Stimulated activated CD8-positive, alpha-beta memory T cell treated with anti-CD3 and anti-CD28 coated beads, Interleukin-15, amount 100 ng/mL, for 4 hours (primary cell): ENCODE measurements at regions not wholly inside any gene's neighbourhood (a gene's known extent, or its start where the extent isn't known, plus 50 kb on each side); places are given as distances from the start of the nearest gene placed in this dataset.
"Not testable (repeated sequence)": the region's sequence is repeated elsewhere in the genome, so short reads cannot be mapped to it uniquely, and the experiment has no call there.

Experiments used
- DNase-seq, 2 donors: peaks; one replicate each; pipeline ENCODE4 v3.0.0-alpha.2; 2020; ENCODE audit warnings: low read depth in 2 of 2

- no peak for DNase-seq
These were observed 182.7 kb downstream of the ZFP64 start for GRCh38 chr20:52008874-52009273.

DNA sequence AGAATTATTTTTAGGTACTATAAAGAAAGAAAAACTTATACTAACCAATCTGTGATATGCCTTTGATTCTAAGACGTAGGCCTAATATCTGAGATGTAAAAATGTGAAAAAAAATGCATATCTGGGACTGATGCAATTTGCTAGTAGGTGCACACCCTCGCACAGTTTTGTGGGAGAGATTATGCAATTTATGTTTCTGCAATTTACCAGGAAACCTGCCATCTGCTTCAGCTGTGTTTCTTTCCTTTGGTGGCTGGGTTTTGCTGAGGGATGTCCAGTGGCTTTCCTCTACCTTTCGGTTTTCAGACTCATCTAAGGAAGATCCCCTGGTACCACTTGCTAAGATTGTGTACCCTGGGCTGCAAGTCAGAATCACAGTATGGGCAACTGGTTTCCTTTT, 186.9 kb downstream of the ZFP64 start:
- no peak for DNase-seq

DNA sequence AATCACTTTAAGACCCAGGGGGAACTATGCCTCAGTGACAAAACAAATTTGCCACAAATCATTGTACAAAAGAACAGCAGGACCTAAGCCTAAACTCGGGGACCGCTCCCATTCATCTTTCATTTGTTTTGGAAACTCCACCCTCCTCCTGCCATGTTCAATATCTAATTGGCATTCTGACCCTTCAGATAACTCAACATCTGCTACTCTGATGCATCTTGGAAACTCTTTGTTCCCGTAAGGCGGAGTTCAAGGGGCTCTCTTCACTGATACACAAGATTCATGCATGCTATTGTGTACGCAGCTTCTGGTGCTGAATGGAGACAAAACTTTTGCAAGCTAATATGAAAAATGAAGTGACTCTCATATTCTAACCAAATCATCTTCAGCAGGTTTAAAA, 187.6 kb downstream of the ZFP64 start:
- DNase-seq, result no peak

GRCh38 chr20:52003415-52003814, 188.2 kb downstream of the ZFP64 start:
- DNase-seq, result no peak

DNA sequence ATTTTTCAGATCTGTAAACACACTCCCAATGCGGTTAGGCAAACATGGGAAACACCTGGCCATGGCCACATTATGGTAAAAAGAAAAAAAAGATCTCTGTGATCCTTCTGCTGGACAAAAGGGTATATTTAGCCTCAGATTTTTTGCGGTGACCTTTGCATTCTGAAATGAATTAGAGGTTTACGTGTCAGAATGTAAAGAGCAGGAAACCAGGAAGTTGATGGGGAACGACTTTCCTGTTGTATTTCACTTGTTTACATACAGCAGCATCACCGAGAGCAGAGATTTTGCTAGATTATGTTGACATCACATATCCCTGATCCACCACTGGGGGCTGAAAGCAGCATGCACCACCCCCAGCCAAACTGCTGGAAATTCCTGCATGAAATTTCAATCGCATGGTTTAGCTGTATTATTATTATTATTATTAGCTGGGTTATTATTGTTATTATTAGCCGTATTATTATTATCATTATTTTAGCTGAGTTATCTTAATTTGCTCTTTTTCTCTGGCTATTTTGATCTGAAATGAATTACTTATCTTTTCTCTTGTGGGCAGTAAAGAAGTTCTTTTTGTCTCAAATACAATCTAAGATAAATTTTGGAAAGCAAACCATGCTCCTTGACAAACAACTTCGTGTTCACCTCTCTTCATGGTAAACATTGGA, 189.4 kb downstream of the ZFP64 start:
- no peak for DNase-seq

DNA sequence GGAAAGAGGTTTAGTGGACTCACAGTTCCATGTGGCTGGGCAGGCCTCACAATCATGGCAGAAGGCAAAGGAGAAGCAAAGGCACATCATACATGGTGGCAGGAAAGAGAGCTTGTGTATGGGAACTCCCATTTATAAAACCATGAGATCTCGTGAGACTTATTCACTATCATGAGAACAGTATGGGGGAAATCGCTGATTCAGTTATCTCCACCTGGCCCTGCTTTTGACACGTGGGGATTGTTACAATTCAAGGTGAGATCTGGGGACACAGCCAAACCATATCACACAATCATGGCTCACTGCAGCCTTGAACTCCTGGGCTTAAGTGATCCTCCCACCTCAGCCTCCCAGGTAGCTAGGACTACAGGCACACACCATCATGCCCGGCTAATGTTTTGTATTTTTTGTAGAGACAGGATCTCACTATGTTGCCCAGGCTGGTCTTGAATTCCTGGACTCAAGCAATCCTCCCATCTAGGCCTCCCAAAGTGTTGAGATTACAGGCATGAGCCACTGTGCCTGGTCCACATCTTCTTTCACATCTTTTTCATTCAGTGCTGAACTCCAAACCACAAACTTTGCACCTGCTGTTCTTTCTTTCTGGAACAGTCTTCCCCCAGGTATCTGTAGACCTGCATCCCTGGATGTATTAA, 194.2 kb downstream of the ZFP64 start:
- not testable (repeated sequence) for DNase-seq

- DNase-seq, result no peak
These were observed 193.2 kb upstream of the SALL4 start for GRCh38 chr20:51995551-51995951.

GRCh38 chr20:51994751-51995417, 192.6 kb upstream of the SALL4 start:
- DNase-seq, result no peak

GRCh38 chr20:51987812-51988211, 185.5 kb upstream of the SALL4 start:
- no peak for DNase-seq

DNA sequence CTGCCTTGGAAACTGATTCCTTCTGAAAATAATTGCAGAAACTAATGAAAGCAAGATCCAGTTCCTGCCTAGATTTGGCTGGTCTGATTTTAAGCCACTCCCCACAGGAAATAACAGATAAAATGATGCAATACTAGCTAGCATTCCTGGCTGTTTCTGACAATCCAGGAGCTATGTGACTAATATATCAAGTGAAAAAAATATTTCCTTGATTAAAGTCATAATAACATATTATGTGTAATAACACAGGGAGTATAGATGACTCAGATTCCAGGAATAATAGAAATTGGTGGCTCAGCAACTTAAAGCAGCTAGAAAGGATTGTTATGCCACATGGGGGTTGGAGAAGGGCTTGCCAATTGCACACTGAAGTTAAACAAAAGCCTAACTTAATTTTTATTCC, 182.7 kb upstream of the SALL4 start:
- DNase-seq, result no peak

DNA sequence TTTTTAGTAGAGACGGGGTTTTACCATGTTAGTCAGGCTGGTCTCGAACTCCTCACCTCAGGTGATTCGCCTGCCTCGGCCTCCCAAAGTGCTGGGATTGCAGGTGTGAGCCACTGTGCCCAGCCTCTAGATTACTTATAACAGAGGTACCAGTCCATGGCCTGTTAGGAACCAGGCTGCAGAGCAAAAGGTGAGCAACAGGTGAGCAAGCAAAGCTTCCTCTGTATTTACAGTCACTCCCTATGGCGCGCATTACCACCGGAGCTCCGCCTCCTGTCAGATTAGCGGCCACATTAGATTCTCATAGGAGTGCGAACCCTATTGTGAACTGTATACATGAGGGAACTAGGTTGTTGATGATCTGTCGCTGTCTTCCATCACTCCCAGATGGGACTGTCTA, 178.0 kb upstream of the SALL4 start:
- no peak for DNase-seq

DNA sequence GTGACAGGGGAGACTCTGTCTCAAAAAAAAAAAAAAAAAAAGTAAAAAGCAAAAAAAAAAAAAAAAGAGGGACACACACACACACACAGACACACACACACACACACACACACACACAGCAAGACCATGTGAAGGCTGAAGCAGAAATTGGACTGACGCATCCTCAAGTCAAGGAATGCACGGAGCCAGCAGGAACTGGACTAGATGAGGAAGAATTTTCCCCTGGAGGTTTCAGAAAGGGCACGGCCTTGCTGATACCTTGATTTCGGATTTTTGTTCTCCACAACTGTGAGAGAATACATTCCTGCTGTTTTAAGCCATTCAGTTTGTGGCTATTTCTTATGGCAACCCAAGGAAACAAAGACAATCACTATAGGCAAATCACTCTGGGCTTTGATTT, 176.9 kb upstream of the SALL4 start:
- DNase-seq, result no peak

- no peak for DNase-seq
These were observed 175.8 kb upstream of the SALL4 start for GRCh38 chr20:51978070-51978501.

GRCh38 chr20:51972056-51972455, 169.7 kb upstream of the SALL4 start:
- no peak for DNase-seq

GRCh38 chr20:51970858-51971257, 168.5 kb upstream of the SALL4 start:
- no peak for DNase-seq

GRCh38 chr20:51969191-51969590, 166.9 kb upstream of the SALL4 start:
- no peak for DNase-seq

DNA sequence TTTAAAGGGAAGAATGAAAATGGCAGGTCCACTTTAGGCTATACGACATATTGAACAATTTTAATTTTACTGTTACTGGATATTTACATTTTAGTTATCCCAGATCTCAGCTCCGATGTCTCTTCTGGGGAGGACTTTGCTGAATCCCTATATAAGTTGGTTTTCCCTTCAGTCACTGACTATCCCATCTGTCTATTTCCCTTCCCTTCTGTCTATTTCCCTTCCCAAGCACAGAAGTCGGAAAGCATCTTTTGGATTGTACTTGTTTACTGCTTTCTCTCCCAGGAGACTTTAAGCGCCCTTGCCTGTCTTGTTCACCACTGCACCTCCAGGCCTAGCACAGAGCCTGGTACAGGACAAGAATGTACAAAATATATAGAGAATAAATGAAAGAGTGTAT, 165.8 kb upstream of the SALL4 start:
- DNase-seq, result no peak

DNA sequence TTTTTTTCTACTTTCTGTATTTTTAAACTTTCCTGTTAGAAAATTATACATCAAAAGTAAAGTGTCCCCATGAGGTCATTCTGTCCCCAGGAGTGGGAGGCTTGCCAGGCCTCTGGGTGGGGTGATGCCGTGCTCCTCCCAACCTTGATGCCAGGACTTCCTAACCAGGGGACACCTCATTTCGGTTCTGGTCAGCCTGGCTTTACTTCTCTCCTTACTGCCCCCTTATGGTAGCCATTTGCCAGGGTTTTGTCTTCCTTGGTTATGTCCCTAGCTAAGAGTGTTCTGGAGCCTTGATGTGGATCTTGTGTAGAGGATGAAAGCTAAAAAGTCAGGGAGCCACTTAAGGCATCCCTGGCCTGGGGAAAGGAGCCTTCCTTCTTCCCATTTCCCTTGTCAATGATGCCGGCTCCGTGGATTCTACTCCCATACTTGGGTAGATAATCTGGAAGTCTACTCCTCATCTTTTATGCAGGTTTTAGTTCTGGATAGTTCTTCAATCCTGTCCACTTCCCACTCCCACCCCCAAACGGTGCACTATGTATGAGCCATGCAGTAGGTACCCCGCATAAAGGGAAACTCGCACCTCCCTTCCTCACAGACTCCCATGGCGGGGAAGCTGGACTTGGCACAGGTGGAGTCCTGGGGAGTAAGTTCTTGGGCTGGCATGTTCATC, 164.1 kb upstream of the SALL4 start:
- DNase-seq, result no peak

GRCh38 chr20:51961964-51962761, 159.8 kb upstream of the SALL4 start:
- no peak for DNase-seq

- DNase-seq, result no peak
These were observed 157.8 kb upstream of the SALL4 start for GRCh38 chr20:51960047-51960675.

- DNase-seq, result no peak
These were observed 156.8 kb upstream of the SALL4 start for GRCh38 chr20:51959066-51959542.
